K562 (cell line): ENCODE measurements at regions not wholly inside any gene's neighbourhood (a gene's known extent, or its start where the extent isn't known, plus 50 kb on each side); places are given as distances from the start of the nearest gene placed in this dataset.

Experiments
- ATF7 ChIP-seq: fragments of 450-650 bp; IDR thresholded peaks from 2 replicates; pipeline ENCODE4 v1.7.1; 2014; ENCODE audit warnings: mild to moderate bottlenecking, moderate library complexity
- BDP1 ChIP-seq: IDR thresholded peaks from 3 replicates; pipeline ENCODE4 v1.6.1; 2011; ENCODE audit not compliant: insufficient read length, insufficient read depth
- CBFA2T2 ChIP-seq: fragments of 450-650 bp; conservative IDR thresholded peaks from 2 replicates; pipeline ENCODE4 v1.6.1; 2017; ENCODE audit warnings: mild to moderate bottlenecking
- EHMT2 ChIP-seq: fragments of 450-650 bp; IDR thresholded peaks from 2 replicates; pipeline ENCODE4 v1.6.1; 2018; ENCODE audit warnings: antibody characterized with exemption
- FOS ChIP-seq: IDR thresholded peaks from 3 replicates; pipeline ENCODE4 v1.6.1; 2011; ENCODE audit not compliant: insufficient read length; ENCODE audit errors: extremely low read depth
- GABPA ChIP-seq: fragments of 200-800 bp; sonication (Bioruptor generic); conservative IDR thresholded peaks from 2 replicates; pipeline ENCODE4 v1.6.1; 2016; ENCODE audit warnings: low read depth, missing genetic modification characterization, missing compliant biosample characterization
- HMG20B ChIP-seq: fragments of 250-450 bp; sonication (Bioruptor Pico); IDR thresholded peaks from 2 replicates; pipeline ENCODE4 v1.5.0; 2021; ENCODE audit warnings: mild to moderate bottlenecking
- IRF9 ChIP-seq: fragments of 450-650 bp; IDR thresholded peaks from 2 replicates; pipeline ENCODE4 v1.6.1; 2016; ENCODE audit warnings: missing biosample characterization, missing genetic modification characterization
- KHSRP ChIP-seq: fragments of 450-650 bp; IDR thresholded peaks from 2 replicates; pipeline ENCODE4 v1.6.1; 2017
- KLF1 ChIP-seq: fragments of 450-650 bp; IDR thresholded peaks from 2 replicates; pipeline ENCODE4 v1.6.1; 2016; ENCODE audit warnings: missing genetic modification characterization, missing compliant biosample characterization
- MLLT1 ChIP-seq, 2 experiments: fragments of 450-650 bp; IDR thresholded peaks; 2 replicates each; pipeline ENCODE4 v1.6.1; 2016
- NFATC3 ChIP-seq: fragments of 450-650 bp; IDR thresholded peaks from 2 replicates; pipeline ENCODE4 v1.6.1; 2017; ENCODE audit warnings: mild to moderate bottlenecking
- SETDB1 ChIP-seq: IDR thresholded peaks from one replicate; pipeline ENCODE4 v1.6.1; 2012; ENCODE audit warnings: low read length, control low read depth, inconsistent platforms
- SMARCC2 ChIP-seq: fragments of 450-650 bp; IDR thresholded peaks from 2 replicates; pipeline ENCODE4 v1.6.1; 2017; ENCODE audit warnings: antibody characterized with exemption, moderate library complexity, mild to moderate bottlenecking, low read depth
- TEAD4 ChIP-seq, 2 experiments: sonication (generic) in 1 of 2; formaldehyde crosslinking in 1 of 2; IDR thresholded peaks; 2 replicates each; pipeline versions ENCODE4 v1.6.1 to v1.8.0; 2012 to 2022; ENCODE audit warnings: borderline replicate concordance in 1 of 2, inconsistent platforms in 1 of 2, low read length in 1 of 2, mild to moderate bottlenecking in 1 of 2, missing genetic modification reagents in 1 of 2
- ZNF146 ChIP-seq: IDR thresholded peaks from one replicate; pipeline ENCODE4 v1.6.1; 2018; ENCODE audit warnings: missing compliant biosample characterization; ENCODE audit not compliant: unreplicated experiment
- ZNF217 ChIP-seq: sonication (generic); formaldehyde crosslinking; IDR thresholded peaks from 2 replicates; pipeline ENCODE4 v1.8.0; 2022; ENCODE audit warnings: mild to moderate bottlenecking, missing genetic modification reagents
- ZNF408 ChIP-seq: fragments of 250-450 bp; sonication (Bioruptor Pico); IDR thresholded peaks from 2 replicates; pipeline ENCODE4 v1.4.0; 2020; ENCODE audit warnings: low read depth, mild to moderate bottlenecking, moderate library complexity
- ZNF511 ChIP-seq: sonication (generic); formaldehyde crosslinking; IDR thresholded peaks from 2 replicates; pipeline ENCODE4 v1.8.0; 2022; ENCODE audit warnings: mild to moderate bottlenecking, missing genetic modification reagents
- ZNF512 ChIP-seq: IDR thresholded peaks from 2 replicates; pipeline ENCODE4 v1.6.1; 2016; ENCODE audit warnings: missing genetic modification characterization, missing compliant biosample characterization
- TF ChIP-seq, protein P1 (sequence below): fragments of 250-450 bp; sonication (Bioruptor Pico); IDR thresholded peaks from 2 replicates; pipeline ENCODE4 v1.5.0; 2021; ENCODE audit warnings: mild to moderate bottlenecking, moderate library complexity

- TF ChIP-seq MLLT1 (IDR thresholded peaks at IDR 0.05), result no peak
- TF ChIP-seq BDP1, result no peak
- TF ChIP-seq ZNF512 (tag), result no peak
- TF ChIP-seq KLF1, result no peak
- TF ChIP-seq IRF9, result no peak
- TF ChIP-seq KHSRP, result no peak
- TF ChIP-seq, protein P1, sequence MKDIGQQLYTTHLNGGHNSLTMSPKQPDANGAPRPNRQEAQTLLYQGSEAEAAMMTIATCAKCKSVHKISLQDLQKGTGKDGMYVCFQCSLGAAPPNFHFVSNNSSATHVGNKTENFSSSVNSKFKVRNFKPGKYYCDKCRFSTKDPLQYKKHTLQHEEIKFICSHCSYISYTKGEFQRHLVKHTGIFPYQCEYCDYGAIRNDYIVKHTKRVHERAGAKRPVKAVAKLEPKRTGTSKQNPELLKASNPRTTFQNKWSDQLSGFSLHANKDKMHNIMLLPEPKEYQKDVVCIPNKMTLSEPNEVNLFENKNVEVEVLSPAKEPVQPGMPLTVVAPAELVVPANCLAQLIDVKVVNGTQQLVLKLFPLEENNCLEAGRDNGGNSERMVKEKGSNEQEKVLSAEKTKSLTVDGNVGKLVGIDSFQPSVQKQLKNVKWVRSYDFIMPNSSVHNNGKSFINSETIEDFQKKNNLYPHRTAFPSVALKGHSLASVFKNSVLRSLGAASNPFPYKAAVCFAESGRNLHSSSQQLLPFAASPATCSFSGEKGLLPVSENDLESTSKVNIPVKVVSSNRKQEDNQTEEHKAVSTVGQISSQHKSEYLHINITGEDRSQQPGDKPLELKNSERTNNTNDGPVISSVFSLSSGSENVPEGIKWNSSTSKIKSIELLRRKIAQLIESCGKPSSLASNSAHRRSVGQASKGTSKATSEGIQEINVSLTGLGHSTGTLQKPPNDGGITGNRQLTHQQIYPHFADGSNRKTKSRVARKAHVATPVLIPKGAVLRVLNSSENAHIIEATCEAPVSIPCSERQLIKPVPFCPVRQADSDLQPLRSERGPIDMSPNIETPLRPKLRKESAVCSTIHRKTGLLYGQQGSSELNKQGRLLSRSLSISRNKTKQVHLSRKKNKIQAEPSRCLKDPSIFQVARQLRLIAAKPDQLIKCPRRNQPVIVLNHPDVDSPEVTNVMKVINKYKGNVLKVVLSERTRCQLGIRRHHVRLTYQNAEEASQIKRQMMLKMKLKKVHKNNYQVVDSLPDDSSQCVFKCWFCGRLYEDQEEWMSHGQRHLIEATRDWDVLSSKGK (CRISPR knock-in tag), result no peak
- peak; percentile 27; the same call in 1 of the 2 replicates for TF ChIP-seq SMARCC2
- peak; percentile 31 for TF ChIP-seq CBFA2T2
- 0 out of 2 replicates have a peak, but pooled peaks have one; percentile 14 for TF ChIP-seq ATF7
- peak; percentile 70; the same call in 1 of the 2 replicates for TF ChIP-seq TEAD4 (IDR thresholded peaks at IDR 0.05; ENCODE audit: low read length)
- TF ChIP-seq TEAD4 (CRISPR knock-in tag; IDR thresholded peaks at IDR 0.05; ENCODE audit: borderline replicate concordance), result no peak
- no peak for TF ChIP-seq NFATC3
- peak; percentile 18 for TF ChIP-seq FOS
- TF ChIP-seq ZNF408 (CRISPR knock-in tag), result no peak
- TF ChIP-seq HMG20B, result no peak
- TF ChIP-seq ZNF146 (CRISPR knock-in tag), result no peak
- TF ChIP-seq GABPA (tag), result no peak
- TF ChIP-seq ZNF511 (CRISPR knock-in tag), result no peak
- TF ChIP-seq SETDB1, result no peak
- no peak for TF ChIP-seq ZNF217 (CRISPR knock-in tag)
- no peak for TF ChIP-seq EHMT2
Measured at GRCh38 chr5:164487939-164488338, 982.5 kb downstream of the MAT2B start (continued).
